H1 (cell line): ENCODE measurements at regions not wholly inside any gene's neighbourhood (a gene's known extent, or its start where the extent isn't known, plus 50 kb on each side); places are given as distances from the start of the nearest gene placed in this dataset.

Experiments used
- CTCF ChIA-PET: fragments of 300-600 bp; sonication (Branson Sonifier 250); formaldehyde crosslinking; loops from one replicate; lab custom pipeline; 2021; ENCODE audit not compliant: partially characterized antibody; lab: Charles Lee
- POLR2A ChIA-PET: fragments of 300-600 bp; sonication (Branson Sonifier 250); formaldehyde crosslinking; loops from one replicate; lab custom pipeline; 2021; ENCODE audit warnings: inconsistent platforms; ENCODE audit not compliant: partially characterized antibody; lab: Charles Lee
- DNase-seq, 2 experiments: peaks; one replicate each; pipeline versions ENCODE4 v3.0.0 to v3.0.0-alpha.2; 2010 to 2022; ENCODE audit warnings: low spot score in 2 of 2, low read depth in 1 of 2, mixed read lengths in 1 of 2
- FAIRE-seq: peaks from 2 replicates; lab custom pipeline; 2011; peaks lifted over from hg19 to GRCh38; lab: Jason Lieb, UNC
- H2AFZ ChIP-seq: 2 replicates; pipeline ENCODE4 v1.8.1; 2012; ENCODE audit warnings: low read length, inconsistent platforms
- H2AK5ac ChIP-seq: 2 replicates; pipeline ENCODE4 v1.6.1; 2013; ENCODE audit warnings: low read depth, low read length
- H2BK120ac ChIP-seq: replicated peaks from 2 replicates; pipeline ENCODE3; 2013; ENCODE audit warnings: low read depth, low read length, inconsistent platforms
- H2BK12ac ChIP-seq: 2 replicates; pipeline ENCODE4 v1.6.1; 2013; ENCODE audit warnings: low read depth, low read length
- H2BK15ac ChIP-seq: 2 replicates; pipeline ENCODE4 v1.6.1; 2013; ENCODE audit warnings: low read length
- H2BK20ac ChIP-seq: 2 replicates; pipeline ENCODE4 v1.6.1; 2013; ENCODE audit warnings: low read length
- H2BK5ac ChIP-seq: 2 replicates; pipeline ENCODE4 v1.6.1; 2013; ENCODE audit warnings: low read depth, low read length
- H3K14ac ChIP-seq: 2 replicates; pipeline ENCODE4 v1.6.1; 2013; ENCODE audit warnings: inconsistent platforms; ENCODE audit not compliant: insufficient read length
- H3K18ac ChIP-seq: 2 replicates; pipeline ENCODE4 v1.6.1; 2013; ENCODE audit warnings: low read length; ENCODE audit errors: extremely low read depth
- H3K23ac ChIP-seq: 2 replicates; pipeline ENCODE4 v1.6.1; 2013; ENCODE audit warnings: inconsistent platforms; ENCODE audit not compliant: insufficient read length
- H3K23me2 ChIP-seq: 2 replicates; pipeline ENCODE4 v1.6.1; 2013; ENCODE audit warnings: low read depth, low read length
- H3K27ac ChIP-seq: 2 replicates; pipeline ENCODE4 v1.6.1; 2011; ENCODE audit warnings: low read depth, low read length, inconsistent platforms
- H3K27me3 ChIP-seq, 4 experiments: replicated peaks in 1 of 4; 1 replicate in 1 of 4; 2 replicates in 3 of 4; pipeline versions ENCODE4 v1.6.1 to v1.8.1; 2011 to 2013; ENCODE audit warnings: low read length in 3 of 4, mild to moderate bottlenecking in 3 of 4, inconsistent platforms in 2 of 4, mixed read lengths in 2 of 4, moderate library complexity in 1 of 4; ENCODE audit not compliant: control insufficient read depth in 3 of 4, insufficient read depth in 3 of 4; ENCODE audit errors: extremely low read depth in 1 of 4
- H3K36me3 ChIP-seq, 4 experiments: 2 replicates each; pipeline versions ENCODE4 v1.6.1 to v1.8.1; 2011 to 2013; ENCODE audit warnings: mild to moderate bottlenecking in 4 of 4, low read length in 3 of 4, moderate library complexity in 2 of 4, control low read depth in 1 of 4, inconsistent platforms in 1 of 4; ENCODE audit not compliant: insufficient read depth in 4 of 4, control insufficient read depth in 2 of 4
- H3K4ac ChIP-seq: replicated peaks from 2 replicates; pipeline ENCODE3; 2013; ENCODE audit warnings: low read length, low read depth, mixed read lengths, inconsistent platforms; ENCODE audit not compliant: insufficient read length
- H3K4me1 ChIP-seq, 4 experiments: replicated peaks in 1 of 4; 1 replicate in 1 of 4; 2 replicates in 3 of 4; pipeline versions ENCODE4 v1.6.1 to v1.8.1; 2011 to 2013; ENCODE audit warnings: low read length in 3 of 4, inconsistent platforms in 2 of 4, mixed read lengths in 1 of 4; ENCODE audit not compliant: insufficient read depth in 4 of 4, control insufficient read depth in 3 of 4
- H3K4me2 ChIP-seq, 2 experiments: 2 replicates each; pipeline versions ENCODE4 v1.6.1 to v1.8.1; 2011 to 2013; ENCODE audit warnings: low read depth in 2 of 2, low read length in 2 of 2, control low read depth in 1 of 2, inconsistent platforms in 1 of 2, mild to moderate bottlenecking in 1 of 2; ENCODE audit not compliant: insufficient read depth in 1 of 2
- H3K4me3 ChIP-seq, 4 experiments: fragments of 200-600, 300-600 bp in 1 of 4; sonication (generic), shearing (Covaris generic), sonication (Bioruptor Twin) in 1 of 4; 2 replicates each; pipeline versions ENCODE4 v1.5.1 to v1.8.1; 2011 to 2016; ENCODE audit warnings: low read length in 4 of 4, low read depth in 3 of 4, control low read depth in 2 of 4, inconsistent platforms in 2 of 4, mild to moderate bottlenecking in 2 of 4, mixed read lengths in 1 of 4, moderate library complexity in 1 of 4; ENCODE audit not compliant: insufficient read depth in 2 of 4; ENCODE audit errors: extremely low read depth in 1 of 4
- H3K56ac ChIP-seq: replicated peaks from 2 replicates; pipeline ENCODE3; 2013; ENCODE audit warnings: low read depth, mild to moderate bottlenecking, mixed read lengths, low read length, inconsistent platforms; ENCODE audit not compliant: insufficient read length
- H3K79me1 ChIP-seq: 2 replicates; pipeline ENCODE4 v1.6.1; 2013; ENCODE audit warnings: low read depth, low read length, control low read depth
- H3K79me2 ChIP-seq, 2 experiments: 2 replicates each; pipeline versions ENCODE4 v1.6.1 to v1.8.1; 2012 to 2013; ENCODE audit warnings: low read length in 2 of 2, mild to moderate bottlenecking in 2 of 2, inconsistent platforms in 1 of 2; ENCODE audit not compliant: insufficient read depth in 2 of 2, control insufficient read depth in 1 of 2
- H3K9ac ChIP-seq, 4 experiments: replicated peaks in 1 of 4; 1 replicate in 1 of 4; 2 replicates in 3 of 4; pipeline versions ENCODE4 v1.6.1 to v1.8.1; 2011 to 2013; ENCODE audit warnings: low read depth in 3 of 4, low read length in 3 of 4, control low read depth in 2 of 4, mild to moderate bottlenecking in 2 of 4, moderate library complexity in 2 of 4, inconsistent platforms in 1 of 4; ENCODE audit errors: extremely low read depth in 1 of 4
- H3K9me3 ChIP-seq, 2 experiments: 2 replicates each; pipeline versions ENCODE4 v1.6.1 to v1.8.1; 2012 to 2013; ENCODE audit warnings: mild to moderate bottlenecking in 2 of 2, moderate library complexity in 2 of 2, control low read depth in 1 of 2, inconsistent platforms in 1 of 2, low read depth in 1 of 2, low read length in 1 of 2, mixed read lengths in 1 of 2; ENCODE audit not compliant: insufficient read depth in 2 of 2
- H4K20me1 ChIP-seq, 2 experiments: replicated peaks in 1 of 2; 2 replicates each; pipeline versions ENCODE3 to v1.8.1; 2011 to 2013; ENCODE audit warnings: inconsistent platforms in 2 of 2, low read length in 2 of 2, mild to moderate bottlenecking in 1 of 2; ENCODE audit not compliant: insufficient read depth in 2 of 2, control insufficient read depth in 1 of 2
- H4K5ac ChIP-seq: 2 replicates; pipeline ENCODE4 v1.6.1; 2013; ENCODE audit warnings: low read length, low read depth, mixed read lengths, inconsistent platforms; ENCODE audit not compliant: insufficient read length
- H4K8ac ChIP-seq: 2 replicates; pipeline ENCODE4 v1.8.0; 2013; ENCODE audit warnings: mild to moderate bottlenecking, moderate library complexity, low read length, inconsistent platforms; ENCODE audit not compliant: insufficient read depth; ENCODE audit errors: extremely low read depth
- H4K91ac ChIP-seq: replicated peaks from 2 replicates; pipeline ENCODE3; 2013; ENCODE audit warnings: low read length, mixed read lengths, inconsistent platforms; ENCODE audit not compliant: insufficient read length
- BRCA1 ChIP-seq: IDR thresholded peaks from 2 replicates; pipeline ENCODE4 v1.6.1; 2012; ENCODE audit warnings: low read depth, low read length, improper control_type of control experiment
- CBX8 ChIP-seq: fragments of 300-800, 300-1000 bp; sonication (generic); IDR thresholded peaks from 2 replicates; pipeline ENCODE4 v1.7.1; 2016; ENCODE audit warnings: low read depth, low read length, borderline replicate concordance
- CHD1 ChIP-seq: IDR thresholded peaks from 2 replicates; pipeline ENCODE4 v1.6.1; 2012; ENCODE audit warnings: low read depth, low read length, improper control_type of control experiment
- E2F6 ChIP-seq: IDR thresholded peaks from 2 replicates; pipeline ENCODE4 v1.6.1; 2012; ENCODE audit warnings: inconsistent platforms
- HDAC6 ChIP-seq: IDR thresholded peaks from one replicate; pipeline ENCODE4 v1.7.1; 2012; ENCODE audit warnings: low read depth, mild to moderate bottlenecking, inconsistent platforms, low read length, moderate library complexity
- JUN ChIP-seq: IDR thresholded peaks from 2 replicates; pipeline ENCODE4 v1.6.1; 2011; ENCODE audit warnings: low read depth, mild to moderate bottlenecking, improper control_type of control experiment, low read length
- NANOG ChIP-seq: IDR thresholded peaks from 2 replicates; pipeline ENCODE4 v1.6.1; 2011; ENCODE audit warnings: low read length, low read depth, mild to moderate bottlenecking, inconsistent platforms; ENCODE audit not compliant: insufficient read depth, poor library complexity, severe bottlenecking
- POLR2AphosphoS5 ChIP-seq: IDR thresholded peaks from 2 replicates; pipeline ENCODE4 v1.6.1; 2011; ENCODE audit warnings: low read depth, low read length
- POU5F1 ChIP-seq: IDR thresholded peaks from 2 replicates; pipeline ENCODE4 v1.6.1; 2011; ENCODE audit warnings: low read depth, mild to moderate bottlenecking, low read length, moderate library complexity
- RXRA ChIP-seq: IDR thresholded peaks from 2 replicates; pipeline ENCODE4 v1.6.1; 2011; ENCODE audit warnings: low read depth, mild to moderate bottlenecking, low read length, moderate library complexity; ENCODE audit not compliant: insufficient read depth
- SAP30 ChIP-seq: fragments of 300-600 bp; sonication (generic); IDR thresholded peaks from 2 replicates; pipeline ENCODE4 v1.7.1; 2012; ENCODE audit warnings: low read length, moderate library complexity, mild to moderate bottlenecking, inconsistent platforms; ENCODE audit not compliant: insufficient read depth, insufficient replicate concordance
- SP2 ChIP-seq: IDR thresholded peaks from 2 replicates; pipeline ENCODE4 v1.6.1; 2012; ENCODE audit warnings: mild to moderate bottlenecking, low read length, inconsistent platforms
- TAF7 ChIP-seq: optimal IDR thresholded peaks from 2 replicates; pipeline ENCODE3; 2011; ENCODE audit warnings: low read depth, mild to moderate bottlenecking, inconsistent platforms, low read length, moderate library complexity, borderline replicate concordance
- TBP ChIP-seq: IDR thresholded peaks from 2 replicates; pipeline ENCODE4 v1.6.1; 2011; ENCODE audit warnings: low read depth, low read length, improper control_type of control experiment
- TCF12 ChIP-seq: IDR thresholded peaks from 2 replicates; pipeline ENCODE4 v1.6.1; 2011; ENCODE audit warnings: low read depth, mild to moderate bottlenecking, low read length
- ZNF274 ChIP-seq: IDR thresholded peaks from 2 replicates; pipeline ENCODE4 v1.7.0; 2012; ENCODE audit warnings: low read length, borderline replicate concordance; ENCODE audit errors: extremely low read depth

GRCh38 chr6:50305660-50306059 lies 255.9 kb upstream of the DEFB112 start:
- Histone ChIP-seq H3K14ac (no peak overlapping the region), H4K8ac (no peak overlapping the region), H4K5ac (no peak overlapping the region), H3K27ac (no peak overlapping the region), H3K4me1 (no peaks in the 10 kb centered on the region), H3K4me3 (no peak overlapping the region), H3K56ac (no peak overlapping the region), H2BK15ac (no peak overlapping the region), H2BK5ac (no peak overlapping the region), H3K9ac (no peak overlapping the region), H4K91ac (no peak overlapping the region), H2BK20ac (no peak overlapping the region), H4K20me1 (no peaks in the 10 kb centered on the region), H3K4ac (peak overlapping the region; percentile 51), H3K79me2 (no peaks in the 10 kb centered on the region), H3K4me2 (no peak overlapping the region), H3K23ac (no peak overlapping the region), H3K36me3 (no peaks in the 10 kb centered on the region), H2AK5ac (no peak overlapping the region), H3K27me3 (peaks cover 0 to 7% (median 0%) of the 10 kb centered on the region in 4 experiments; a peak in 4 of 7 replicates), H3K18ac (no peak overlapping the region), H2AFZ (no peak overlapping the region), H3K79me1 (no peaks in the 10 kb centered on the region), H2BK12ac (no peak overlapping the region), H2BK120ac (no peak overlapping the region), H3K9me3 (no peaks in the 10 kb centered on the region), H3K23me2 (no peaks in the 10 kb centered on the region)
- FAIRE-seq (no peak), DNase-seq (no peak)
- CTCF ChIA-PET, result no interaction called here
- POLR2A ChIA-PET, result no interaction called here
- TF ChIP-seq E2F6, result no peak
- TF ChIP-seq POU5F1, result no peak
- TF ChIP-seq HDAC6, result no peak
- no peak for TF ChIP-seq BRCA1
- no peak for TF ChIP-seq TAF7
- TF ChIP-seq SAP30, result no peak
- no peak for TF ChIP-seq TBP
- no peak for TF ChIP-seq CBX8
- no peak for TF ChIP-seq RXRA
- no peak for TF ChIP-seq POLR2AphosphoS5
- no peak for TF ChIP-seq SP2
- TF ChIP-seq ZNF274, result no peak
- no peak for TF ChIP-seq TCF12
- no peak for TF ChIP-seq JUN
- TF ChIP-seq NANOG, result no peak
- no peak for TF ChIP-seq CHD1
